EH (cell line): ENCODE measurements at regions not wholly inside any gene's neighbourhood (a gene's known extent, or its start where the extent isn't known, plus 50 kb on each side); places are given as distances from the start of the nearest gene placed in this dataset.

Experiments used
- DNase-seq: peaks from one replicate; pipeline ENCODE4 v3.0.0-alpha.2; 2015; ENCODE audit warnings: low read depth

GRCh38 chr18:56380685-56381084 lies 257.7 kb downstream of the TXNL1 start:
- no peak for DNase-seq

- no peak for DNase-seq
Observed at GRCh38 chr18:56379256-56379655, 259.1 kb downstream of the TXNL1 start.

GRCh38 chr18:56377231-56377630 lies 261.2 kb downstream of the TXNL1 start:
- DNase-seq = peak; percentile 22

GRCh38 chr18:56374007-56374655 lies 264.3 kb downstream of the TXNL1 start:
- peak; percentile 35 for DNase-seq

GRCh38 chr18:56373601-56374000 lies 264.8 kb downstream of the TXNL1 start:
- no peak for DNase-seq

GRCh38 chr18:56368066-56368465 lies 270.3 kb downstream of the TXNL1 start:
- DNase-seq = no peak

GRCh38 chr18:56358608-56359280 lies 279.6 kb downstream of the TXNL1 start:
- DNase-seq = no peak

- no peak for DNase-seq
Observed at GRCh38 chr18:56353663-56354260, 284.6 kb downstream of the TXNL1 start.

- no peak for DNase-seq
Observed at GRCh38 chr18:56351911-56352500, 286.4 kb downstream of the TXNL1 start.

GRCh38 chr18:56337507-56337906 lies 300.9 kb downstream of the TXNL1 start:
- DNase-seq = no peak

- DNase-seq = peak; percentile 11
Observed at GRCh38 chr18:56333839-56334238, 304.6 kb downstream of the TXNL1 start.

- DNase-seq = peak; percentile 11
Observed at GRCh38 chr18:56333146-56333545, 305.2 kb downstream of the TXNL1 start.

- no peak for DNase-seq
Observed at GRCh38 chr18:56332371-56332770, 306.0 kb downstream of the TXNL1 start.

- DNase-seq = peak; percentile 60
Observed at GRCh38 chr18:56330366-56331110, 307.9 kb downstream of the TXNL1 start.

- peak; percentile 58 for DNase-seq
Observed at GRCh38 chr18:56329536-56329935, 308.9 kb downstream of the TXNL1 start.

- DNase-seq = peak; percentile 77
Observed at GRCh38 chr18:56327191-56327885, 311.1 kb downstream of the TXNL1 start.

- DNase-seq = no peak
Observed at GRCh38 chr18:56326336-56327072, 311.9 kb downstream of the TXNL1 start.

GRCh38 chr18:56323673-56324072 lies 314.7 kb downstream of the TXNL1 start:
- no peak for DNase-seq

- DNase-seq = no peak
Observed at GRCh38 chr18:56322406-56322805, 316.0 kb downstream of the TXNL1 start.

- DNase-seq = no peak
Observed at GRCh38 chr18:56321470-56321869, 316.9 kb downstream of the TXNL1 start.

GRCh38 chr18:56319953-56320352 lies 318.4 kb downstream of the TXNL1 start:
- no peak for DNase-seq
